NCI-H128 (cell line): ENCODE measurements at regions not wholly inside any gene's neighbourhood (a gene's known extent, or its start where the extent isn't known, plus 50 kb on each side); places are given as distances from the start of the nearest gene placed in this dataset.

Experiments
- DNase-seq: peaks from one replicate; lab custom pipeline; 2025; ENCODE audit not compliant: unreplicated experiment; lab: John Stamatoyannopoulos, UW

DNA sequence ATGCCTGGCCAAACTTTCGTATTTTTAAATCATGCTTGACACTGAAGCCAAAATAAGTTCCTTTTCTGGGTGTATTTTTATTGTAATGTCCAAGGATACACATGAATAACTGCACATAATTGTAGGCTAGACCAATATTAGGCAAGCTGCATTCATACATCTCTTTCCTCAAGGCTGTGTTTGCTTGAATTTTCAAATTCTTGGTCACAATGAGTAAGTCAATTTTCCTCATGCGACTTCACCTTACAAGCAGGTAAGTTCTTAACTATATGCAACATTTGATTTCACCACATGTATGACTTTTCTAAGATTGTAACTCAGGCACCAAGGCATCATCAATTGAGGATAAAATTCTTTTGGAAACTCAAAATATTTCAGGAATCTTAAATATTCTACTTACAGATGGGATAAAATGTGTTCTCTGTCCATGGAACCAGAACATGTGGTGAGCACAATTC is 112.4 kb upstream of the ZNF217 start:
- DNase-seq, result no peak

DNA sequence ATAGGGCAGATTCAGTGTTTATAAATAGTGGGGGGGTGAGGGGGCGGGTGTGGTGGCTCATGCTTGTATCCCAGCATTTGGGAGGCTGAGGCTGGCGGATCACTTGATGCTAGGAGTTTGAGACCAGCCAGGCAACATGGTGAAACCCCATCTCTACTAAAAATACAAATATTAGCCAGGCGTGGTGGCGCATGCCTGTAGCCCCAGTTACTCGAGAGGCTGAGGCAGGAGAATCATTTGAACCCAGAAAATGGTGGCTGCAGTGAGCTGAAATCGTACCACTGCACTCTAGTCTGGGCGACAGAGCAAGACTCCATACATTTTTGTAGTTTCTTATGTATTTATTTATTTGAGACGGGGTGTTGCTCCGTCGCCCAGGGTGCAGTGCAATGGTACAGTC is 109.0 kb upstream of the ZNF217 start:
- DNase-seq, result no peak

DNA sequence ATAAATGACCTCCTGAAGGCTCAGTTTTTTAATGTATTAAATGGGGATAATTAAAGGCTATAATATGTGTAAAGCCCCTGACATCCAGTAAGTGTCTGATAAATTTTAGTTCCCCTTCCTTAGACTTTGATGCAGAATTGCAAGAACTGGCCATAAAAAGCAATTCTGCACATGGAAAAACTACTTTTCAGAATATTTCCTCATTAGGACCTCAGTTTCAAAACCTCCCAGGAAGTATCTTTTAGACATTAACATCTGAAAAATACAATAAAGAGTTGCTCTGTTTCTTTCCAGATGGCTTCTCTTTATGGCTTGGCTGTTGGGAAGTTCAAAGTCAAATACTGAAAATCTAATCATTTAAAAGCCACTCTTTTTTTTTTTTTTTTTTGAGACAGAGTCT is 106.3 kb upstream of the ZNF217 start:
- DNase-seq, result no peak

DNA sequence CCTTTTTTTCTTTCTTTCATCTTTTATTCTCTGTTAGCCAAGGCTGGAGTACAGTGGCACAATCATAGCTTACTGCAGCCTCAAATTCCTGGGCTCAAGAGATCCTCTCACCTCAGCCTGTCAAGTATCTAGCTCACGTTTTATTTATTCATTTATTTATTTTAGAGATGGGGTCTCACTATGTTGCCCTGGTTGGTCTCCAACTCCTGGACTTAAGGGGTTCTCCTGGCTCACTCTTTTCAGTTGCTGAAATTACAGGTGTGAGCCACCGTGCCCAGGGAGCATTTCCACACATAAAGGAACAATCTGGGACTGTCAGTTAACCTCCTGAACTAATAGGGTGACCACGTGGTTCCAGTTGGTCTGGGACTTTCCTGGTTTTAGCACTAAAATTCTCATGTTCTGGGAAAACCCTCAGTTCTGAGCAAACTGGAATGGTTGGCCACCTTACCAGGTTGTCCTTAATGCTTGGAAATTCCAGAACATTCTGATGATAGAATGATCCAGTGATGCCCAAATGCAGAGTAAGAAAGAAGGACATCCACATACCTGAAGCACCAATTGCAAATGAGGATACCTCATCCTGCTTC is 105.5 kb upstream of the ZNF217 start:
- DNase-seq, result no peak

DNA sequence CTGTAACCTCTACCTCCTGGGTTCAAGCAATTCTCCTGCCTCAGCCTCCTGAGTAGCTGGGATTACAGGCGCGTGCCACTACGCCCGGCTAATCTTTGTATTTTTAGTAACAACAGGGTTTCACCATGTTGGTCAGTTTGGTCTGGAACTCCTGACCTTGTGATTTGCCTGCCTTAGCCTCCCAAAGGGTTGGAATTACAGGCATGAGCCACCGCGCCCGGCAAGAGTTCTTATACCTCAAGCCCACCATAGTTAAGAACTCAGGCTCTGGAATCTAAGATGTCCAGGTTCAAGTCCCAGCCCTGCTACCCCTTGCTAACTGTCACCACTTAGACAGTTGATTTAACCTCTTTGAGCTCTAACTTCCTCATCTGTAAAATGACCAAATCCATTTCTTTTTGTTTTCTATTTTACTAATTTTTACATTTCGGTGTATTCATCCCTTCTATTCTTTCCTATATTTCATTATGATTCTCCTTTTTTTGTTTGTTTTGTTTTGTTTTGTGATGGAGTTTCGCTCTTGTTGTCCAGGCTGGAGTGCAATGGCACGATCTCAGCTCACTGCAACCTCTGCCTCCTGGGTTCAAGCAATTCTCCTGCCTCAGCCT is 104.8 kb upstream of the ZNF217 start:
- no peak for DNase-seq

DNA sequence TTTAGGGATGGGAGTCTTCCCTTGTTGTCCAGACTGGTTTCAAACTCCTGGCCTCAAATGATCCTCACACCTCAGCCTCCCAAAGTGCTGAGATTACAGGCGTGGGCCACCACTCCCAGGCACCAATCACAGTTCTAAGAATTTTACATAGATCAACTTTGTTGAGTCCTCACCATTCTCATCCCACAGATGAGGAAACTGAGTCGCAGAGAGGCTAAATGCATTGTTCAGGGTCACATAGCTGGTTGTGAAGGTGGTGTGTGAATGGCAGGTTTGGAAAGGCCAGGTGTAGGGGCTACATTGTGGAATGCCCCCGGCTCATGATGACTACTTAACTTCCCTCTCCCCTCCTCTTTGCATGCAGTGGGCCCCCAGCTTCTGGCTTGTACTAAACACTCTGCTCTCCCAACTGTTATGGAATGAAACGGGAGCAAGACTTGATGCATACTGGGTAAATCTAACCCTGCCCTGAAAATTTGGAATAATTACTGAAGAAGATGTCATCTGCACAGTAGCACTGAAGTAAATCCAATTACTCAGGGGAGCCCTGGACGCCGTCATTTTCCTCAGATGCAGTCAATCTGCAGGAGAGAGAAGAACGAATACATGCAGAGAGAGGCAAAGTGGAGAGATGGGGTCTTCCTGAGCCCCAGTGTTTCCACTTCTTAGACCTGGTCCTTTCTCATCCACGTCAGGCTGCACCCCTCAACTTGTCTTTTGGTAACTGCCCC is 102.3 kb upstream of the ZNF217 start:
- no peak for DNase-seq

DNA sequence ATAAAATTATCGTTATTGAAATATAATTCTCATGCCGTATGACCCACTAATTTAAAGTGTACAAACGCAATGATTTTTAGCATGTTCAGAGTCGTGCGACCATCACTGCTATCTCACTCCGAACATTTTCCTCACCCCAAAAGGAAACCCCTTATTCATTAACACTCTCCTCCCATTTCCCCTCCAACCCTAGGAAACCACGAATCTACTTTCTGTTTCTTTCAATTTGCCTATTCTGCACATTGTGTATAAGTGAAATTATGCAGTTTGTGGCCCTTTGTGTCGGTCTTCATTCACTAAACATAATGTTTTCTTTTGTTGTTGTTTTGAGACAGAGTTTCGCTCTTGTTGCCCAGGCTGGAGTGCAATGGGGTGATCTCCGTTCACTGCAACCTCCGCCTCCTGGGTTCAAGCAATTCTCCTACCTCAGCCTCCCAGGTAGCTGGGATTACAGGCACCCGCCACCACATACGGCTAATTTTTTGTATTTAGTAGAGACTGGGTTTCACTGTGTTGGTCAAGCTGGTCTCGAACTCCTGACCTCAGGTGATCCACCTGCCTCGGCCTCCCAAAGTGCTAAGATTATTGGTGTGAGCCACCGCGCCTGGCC is 99.7 kb upstream of the ZNF217 start:
- no peak for DNase-seq

DNA sequence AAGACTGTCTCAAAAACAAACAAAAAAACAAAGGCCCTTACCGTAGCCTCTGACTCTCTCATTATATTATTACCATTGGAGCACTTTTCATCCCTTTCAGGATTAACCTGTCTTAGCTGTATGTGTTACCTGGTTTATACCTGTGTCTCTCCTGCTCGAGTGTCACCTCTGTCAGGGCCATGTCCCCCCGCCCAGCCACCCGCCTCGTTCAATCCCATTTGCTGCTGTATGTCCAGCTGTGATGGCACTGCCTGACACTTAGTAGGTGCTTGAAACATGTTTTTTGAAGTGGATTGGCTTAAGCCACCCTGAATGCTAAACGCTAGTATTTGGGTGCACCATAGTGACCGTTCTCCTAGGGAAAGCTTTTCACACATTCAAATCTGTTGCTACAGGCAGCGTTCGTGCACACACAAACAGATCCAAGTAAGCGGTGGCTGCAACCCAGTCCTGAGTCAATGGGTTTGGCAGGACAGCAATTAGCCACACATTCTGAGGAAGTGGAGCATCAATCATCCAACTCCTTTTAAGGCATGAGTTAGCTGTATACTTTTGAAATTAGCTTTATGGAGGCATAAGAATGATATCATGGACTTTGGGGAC is 98.9 kb upstream of the ZNF217 start:
- DNase-seq, result no peak

DNA sequence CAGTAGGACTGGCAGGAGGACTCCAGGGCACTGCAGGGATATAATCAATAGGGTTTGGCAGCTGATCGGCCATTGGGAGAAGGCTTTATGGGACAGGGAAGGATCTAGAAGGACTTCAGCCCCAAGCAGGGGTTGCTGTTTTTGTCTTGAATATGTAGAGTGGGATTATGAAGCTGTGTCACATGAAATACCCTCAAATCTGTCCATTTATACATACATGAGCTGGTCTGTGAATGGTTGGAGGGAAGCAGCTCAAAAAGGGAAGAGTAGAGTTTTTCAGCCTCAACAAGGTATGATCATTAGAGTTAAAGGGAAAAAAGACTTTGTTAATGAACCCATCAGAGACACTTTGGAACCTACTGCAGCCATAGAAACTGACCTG is 98.2 kb upstream of the ZNF217 start:
- no peak for DNase-seq

DNA sequence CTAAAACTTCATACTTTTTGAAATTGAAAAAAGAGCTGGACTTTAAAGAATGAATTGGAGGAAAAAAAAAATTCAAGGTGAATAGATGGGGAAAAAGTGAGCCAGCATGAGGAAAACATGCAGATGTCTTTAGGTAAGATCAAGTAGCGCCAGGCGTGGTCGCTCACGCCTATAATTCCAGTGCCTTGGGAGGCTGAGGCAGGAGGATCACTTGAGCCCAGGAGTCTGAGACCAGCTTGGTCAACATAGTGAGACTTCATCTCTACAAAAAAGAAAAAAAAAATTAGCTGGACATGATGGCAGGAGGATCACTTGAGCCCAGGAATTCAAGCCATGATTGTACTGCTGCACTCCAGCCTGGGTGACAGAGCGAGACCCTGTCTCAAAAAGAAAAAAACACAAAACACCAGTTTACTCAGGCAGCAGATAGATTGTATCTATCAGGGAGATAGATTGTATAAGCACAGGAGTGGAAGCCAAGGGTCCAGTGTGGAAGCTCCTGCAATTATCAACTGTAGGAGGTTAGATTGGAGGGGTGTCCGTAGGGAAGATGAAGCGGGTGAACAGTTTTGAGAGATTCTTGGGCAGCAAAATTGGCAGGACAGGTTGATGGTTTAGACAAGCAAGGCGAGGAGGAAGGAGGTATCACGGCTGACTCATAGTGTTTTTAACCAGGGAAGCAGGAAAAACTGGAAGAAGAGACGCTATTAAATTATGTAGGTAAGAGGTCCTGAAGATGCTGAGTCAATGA is 97.6 kb upstream of the ZNF217 start:
- no peak for DNase-seq

DNA sequence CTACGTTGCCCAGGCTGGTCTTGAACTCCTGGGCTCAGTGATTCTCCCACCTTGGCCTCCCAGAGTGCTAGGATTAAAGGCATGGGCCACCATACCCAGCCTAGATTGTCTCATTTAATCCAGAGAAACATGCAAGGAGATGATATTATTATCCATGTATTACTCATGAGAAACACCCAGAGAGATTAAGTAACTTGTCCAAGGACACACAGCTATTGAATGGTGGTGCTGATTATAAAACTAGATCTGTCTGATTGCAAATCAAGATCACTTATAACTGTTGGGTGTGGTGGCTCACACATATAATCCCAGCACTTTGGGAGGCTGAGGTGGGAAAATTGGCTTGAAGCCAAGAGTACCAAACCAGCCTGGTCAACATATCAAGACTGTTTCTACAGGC is 94.4 kb upstream of the ZNF217 start:
- no peak for DNase-seq

DNA sequence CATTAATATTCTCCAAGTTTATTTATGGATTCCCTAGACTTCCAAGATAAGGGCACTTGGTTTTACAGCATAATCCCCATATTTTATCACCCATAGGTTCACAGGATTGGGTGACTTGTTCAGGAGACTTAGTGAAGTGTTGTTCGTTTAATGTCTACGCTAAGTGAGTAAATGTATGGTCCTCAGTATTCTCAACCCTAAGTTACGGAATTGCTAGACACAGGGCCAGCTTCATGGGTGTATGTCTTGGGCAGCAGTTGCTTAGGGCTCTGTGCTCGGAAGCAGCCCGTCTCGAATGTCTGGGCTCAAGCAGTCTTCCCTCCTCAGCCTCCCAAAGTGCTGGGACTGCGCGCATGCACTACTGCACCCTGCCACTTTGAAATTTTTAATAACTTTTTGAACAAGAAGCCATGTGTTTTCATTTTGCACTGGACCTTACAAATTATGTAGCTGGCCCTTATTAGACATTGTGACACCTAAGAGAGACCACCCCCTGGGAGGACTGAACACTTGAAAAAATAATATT is 91.5 kb upstream of the ZNF217 start:
- no peak for DNase-seq

DNA sequence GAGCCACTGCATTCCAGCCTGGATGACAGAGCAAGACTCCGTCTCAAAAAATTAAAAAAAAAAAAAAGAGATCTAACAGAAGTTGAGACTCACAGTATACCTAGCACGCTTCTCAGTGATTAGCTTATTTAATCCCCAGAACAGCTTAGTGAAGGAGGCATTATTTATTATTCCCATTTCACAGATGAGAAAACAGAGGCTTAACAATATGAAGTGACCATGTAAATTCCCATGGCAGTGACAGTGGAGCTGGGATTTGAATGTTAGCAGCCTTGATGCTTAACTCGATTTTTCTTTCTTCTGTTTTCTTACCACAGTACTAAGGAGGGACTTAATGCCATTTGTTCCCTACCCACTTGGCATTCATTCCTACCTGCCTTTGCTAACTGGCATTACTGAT is 89.9 kb upstream of the ZNF217 start:
- no peak for DNase-seq

DNA sequence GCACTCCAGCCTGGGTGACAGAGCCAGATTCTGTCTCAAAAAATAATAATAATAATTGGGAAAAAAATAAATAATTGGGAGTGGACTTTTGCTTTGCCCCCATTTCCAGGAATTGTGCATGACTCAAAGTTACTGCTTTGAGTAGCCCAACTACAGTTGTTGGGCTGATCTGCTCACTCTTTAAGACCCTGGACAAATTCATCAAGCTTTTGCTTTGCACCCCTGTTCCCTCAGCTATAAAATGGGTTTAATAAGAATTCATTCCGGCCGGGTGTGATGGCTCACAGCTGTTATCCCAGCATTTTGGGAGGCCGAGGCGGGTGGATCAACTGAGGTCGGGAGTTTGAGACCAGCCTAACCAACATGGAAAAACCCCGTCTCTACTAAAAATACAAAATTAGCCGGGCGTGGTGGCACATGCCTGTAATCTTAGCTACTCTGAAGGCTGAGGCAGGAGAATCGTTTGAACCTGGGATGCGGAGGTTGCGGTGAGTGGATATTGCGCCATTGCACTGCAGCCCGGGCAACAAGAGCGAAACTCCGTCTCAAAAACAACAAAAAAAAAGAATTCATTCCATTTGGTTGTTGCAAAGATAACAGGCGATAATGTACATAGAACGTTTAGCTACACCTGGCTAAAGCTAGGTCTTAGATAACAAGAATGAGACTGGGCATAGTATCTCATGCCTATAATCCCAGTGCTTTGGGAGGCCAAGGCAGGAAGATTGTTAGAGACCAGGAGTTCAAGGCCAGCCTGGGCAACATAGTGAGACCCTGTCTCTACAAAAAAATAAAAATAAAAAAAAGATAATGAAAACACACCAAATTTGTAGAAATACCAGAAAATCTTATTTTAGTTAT is 87.9 kb upstream of the ZNF217 start:
- DNase-seq, result no peak

DNA sequence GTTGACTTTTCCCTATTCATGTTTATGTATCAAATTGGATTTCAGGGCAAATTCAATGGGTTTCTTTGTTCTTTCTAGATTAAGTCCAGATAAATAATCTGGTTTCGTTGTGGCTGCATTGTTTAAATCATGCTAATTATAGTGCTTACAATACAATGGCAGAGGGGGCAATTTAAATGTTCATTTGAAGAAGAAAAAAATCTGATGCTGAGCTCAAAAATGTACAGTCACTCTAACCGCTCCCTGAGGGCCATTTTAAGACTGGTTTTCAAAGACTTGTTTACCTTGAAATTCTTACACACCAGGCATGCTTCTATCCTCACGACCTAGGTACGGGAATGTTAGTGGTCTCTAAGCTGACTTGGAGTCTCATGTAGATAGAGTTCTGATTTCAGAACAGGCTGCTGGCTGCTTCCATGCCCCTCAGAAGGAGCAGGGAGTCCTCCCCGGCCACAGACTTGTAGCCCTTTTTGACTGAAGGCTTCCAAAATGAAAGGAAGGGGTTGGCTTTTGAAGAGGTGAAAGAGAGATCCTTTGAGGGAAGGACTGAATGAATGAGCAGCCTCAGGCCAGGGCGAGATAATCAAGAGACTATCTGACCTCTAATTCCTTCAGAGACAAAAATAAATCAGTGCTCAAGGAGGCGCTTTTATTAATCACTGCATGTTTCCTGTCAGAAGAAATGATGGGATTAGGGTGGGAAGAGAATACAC is 86.1 kb upstream of the ZNF217 start:
- no peak for DNase-seq

DNA sequence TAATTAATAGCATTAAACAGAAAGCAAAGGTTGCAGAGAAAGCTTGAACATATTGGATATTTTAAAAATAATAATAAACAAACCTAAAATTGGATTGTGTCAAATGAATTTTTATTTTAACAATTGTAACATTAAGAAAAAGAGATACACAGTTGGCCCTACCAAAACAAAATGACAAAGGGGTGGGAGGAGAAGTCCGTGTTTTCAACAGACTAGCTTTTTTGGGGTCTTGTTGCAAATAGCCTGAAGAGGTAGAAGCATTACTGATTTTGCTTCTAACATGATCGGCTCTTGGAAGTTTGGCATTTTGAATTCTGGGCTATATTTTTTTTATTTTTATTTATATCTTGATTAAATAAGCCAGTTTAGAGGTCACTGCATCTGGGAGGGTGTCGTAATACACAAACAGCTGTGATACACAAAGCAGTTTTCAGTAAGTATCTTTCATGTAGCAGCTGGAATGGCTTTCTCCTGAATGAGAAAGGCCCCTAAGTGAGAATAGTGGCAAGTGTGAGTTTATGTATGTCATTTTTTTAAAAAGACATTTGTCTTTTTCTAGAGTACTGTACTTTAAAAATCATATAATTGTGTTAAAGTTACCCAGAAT is 85.5 kb upstream of the ZNF217 start:
- DNase-seq, result no peak

DNA sequence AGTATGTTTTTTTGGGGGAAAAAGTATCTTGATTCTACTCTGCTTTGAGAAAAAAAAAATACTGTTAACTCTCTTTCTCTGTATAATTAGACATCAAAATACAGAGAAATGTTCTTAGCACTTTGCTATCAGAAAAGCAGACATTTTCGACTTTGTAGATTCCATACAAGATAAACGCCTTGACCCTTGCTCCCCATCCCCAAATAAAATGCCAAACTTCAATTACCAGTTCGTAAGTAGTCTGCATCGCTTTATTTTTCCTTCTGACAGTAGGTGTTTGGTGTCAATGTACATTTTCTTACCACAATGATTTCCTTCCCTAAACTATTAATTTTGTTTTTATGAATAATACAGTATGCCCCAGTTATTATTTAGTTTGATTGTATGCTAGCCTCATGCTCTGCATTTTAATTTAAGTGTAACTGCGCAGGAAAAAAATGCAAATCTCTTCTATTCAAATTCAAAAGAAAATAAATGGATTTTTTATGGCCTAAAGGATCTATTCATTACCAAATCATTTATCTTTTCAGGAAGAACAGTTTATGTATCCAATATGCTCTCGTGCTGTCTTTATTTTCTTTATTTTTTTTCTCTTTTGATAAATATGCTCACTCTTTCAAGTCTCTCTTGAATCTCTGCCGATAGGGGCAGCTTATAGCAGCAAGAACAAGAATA is 84.8 kb upstream of the ZNF217 start:
- DNase-seq, result no peak
